HG03108 (cell line): ENCODE measurements at regions not wholly inside any gene's neighbourhood (a gene's known extent, or its start where the extent isn't known, plus 50 kb on each side); places are given as distances from the start of the nearest gene placed in this dataset.

Experiments used
- ATAC-seq: cut with Tn5 transposase; IDR thresholded peaks from one replicate; pipeline ENCODE4 v1.9.1; 2021; ENCODE audit warnings: moderate library complexity; ENCODE audit not compliant: unreplicated experiment

GRCh38 chr3:139197251-139197650 is 146.6 kb upstream of the MRPS22 start:
- ATAC-seq, result no peak

GRCh38 chr3:139198186-139198585 is 145.6 kb upstream of the MRPS22 start:
- ATAC-seq, result no peak

GRCh38 chr3:139198929-139199328 is 144.9 kb upstream of the MRPS22 start:
- ATAC-seq, result no peak

GRCh38 chr3:139199421-139200010 is 144.3 kb upstream of the MRPS22 start:
- ATAC-seq, result no peak

GRCh38 chr3:139201446-139202225 is 142.2 kb upstream of the MRPS22 start:
- no peak for ATAC-seq

- ATAC-seq, result peak; percentile 56
Observed at GRCh38 chr3:139202226-139202958, 141.4 kb upstream of the MRPS22 start.

GRCh38 chr3:139202959-139203349 is 140.9 kb upstream of the MRPS22 start:
- ATAC-seq, result no peak

- no peak for ATAC-seq
Observed at GRCh38 chr3:139203752-139204151, 140.1 kb upstream of the MRPS22 start.

GRCh38 chr3:139204728-139205127 is 139.1 kb upstream of the MRPS22 start:
- no peak for ATAC-seq

- no peak for ATAC-seq
Observed at GRCh38 chr3:139213936-139214335, 129.9 kb upstream of the MRPS22 start.

- no peak for ATAC-seq
Observed at GRCh38 chr3:139216958-139217357, 126.9 kb upstream of the MRPS22 start.

GRCh38 chr3:139217633-139218032 is 126.2 kb upstream of the MRPS22 start:
- ATAC-seq, result no peak

- no peak for ATAC-seq
Observed at GRCh38 chr3:139218046-139218445, 125.8 kb upstream of the MRPS22 start.

- ATAC-seq, result no peak
Observed at GRCh38 chr3:139219463-139219862, 124.4 kb upstream of the MRPS22 start.

GRCh38 chr3:139222100-139222657 is 121.6 kb upstream of the MRPS22 start:
- ATAC-seq, result no peak

GRCh38 chr3:139225548-139225947 is 118.3 kb upstream of the MRPS22 start:
- ATAC-seq, result no peak

- ATAC-seq, result no peak
Observed at GRCh38 chr3:139226731-139227130, 117.1 kb upstream of the MRPS22 start.

GRCh38 chr3:139227165-139227564 is 116.7 kb upstream of the MRPS22 start:
- ATAC-seq, result no peak

- no peak for ATAC-seq
Observed at GRCh38 chr3:139227827-139228226, 116.0 kb upstream of the MRPS22 start.

GRCh38 chr3:139230391-139230790 is 113.4 kb upstream of the MRPS22 start:
- ATAC-seq, result no peak

- ATAC-seq, result no peak
Observed at GRCh38 chr3:139231555-139232281, 112.1 kb upstream of the MRPS22 start.
